ENCODE measurements at regions not wholly inside any gene's neighbourhood (a gene's known extent, or its start where the extent isn't known, plus 50 kb on each side); places are given as distances from the start of the nearest gene placed in this dataset.

- H3K36me3 ChIP-seq = no peaks in the 10 kb centered on the region
- DNase-seq = no peak
- H3K4me3 ChIP-seq = no peak overlapping the region
- no peak overlapping the region for H3K27ac ChIP-seq
- no peaks in the 10 kb centered on the region for H3K4me1 ChIP-seq
- TF ChIP-seq CTCF (IDR thresholded peaks at IDR 0.05) = no peak
- intact Hi-C loops (cut with DNase I) = no loop called here
- no peaks in the 10 kb centered on the region for H3K9me3 ChIP-seq
- H3K9ac ChIP-seq (ENCODE audit: low read depth in 2 of 2, low read length in 2 of 2) = no peak overlapping the region
- H3K27me3 ChIP-seq = no peaks in the 10 kb centered on the region
Measured at GRCh38 chr17:79458356-79458755, 152.5 kb downstream of the RBFOX3 start.

GRCh38 chr17:79457889-79458288, 153.0 kb downstream of the RBFOX3 start:
- Histone ChIP-seq H3K9me3 (no peaks in the 10 kb centered on the region), H3K27me3 (no peaks in the 10 kb centered on the region), H3K36me3 (no peaks in the 10 kb centered on the region), H3K9ac (ENCODE audit: low read depth in 2 of 2, low read length in 2 of 2) (no peak overlapping the region), H3K4me1 (no peaks in the 10 kb centered on the region), H3K4me3 (no peak overlapping the region), H3K27ac (no peak overlapping the region)
- TF ChIP-seq CTCF (IDR thresholded peaks at IDR 0.05) = no peak
- intact Hi-C loops (cut with DNase I) = no loop called here
- DNase-seq = no peak

- no peak overlapping the region for H3K9ac ChIP-seq (ENCODE audit: low read depth in 2 of 2, low read length in 2 of 2)
- TF ChIP-seq CTCF (IDR thresholded peaks at IDR 0.05) = no peak
- DNase-seq = no peak
- no peaks in the 10 kb centered on the region for H3K27me3 ChIP-seq
- H3K27ac ChIP-seq = no peak overlapping the region
- H3K4me1 ChIP-seq = no peaks in the 10 kb centered on the region
- no peaks in the 10 kb centered on the region for H3K9me3 ChIP-seq
- H3K4me3 ChIP-seq = no peak overlapping the region
- intact Hi-C loops (cut with DNase I) = no loop called here
- no peaks in the 10 kb centered on the region for H3K36me3 ChIP-seq
Measured at GRCh38 chr17:79457376-79457775, 153.5 kb downstream of the RBFOX3 start.

- Histone ChIP-seq H3K9me3 (no peaks in the 10 kb centered on the region), H3K27ac (no peak overlapping the region), H3K4me1 (no peaks in the 10 kb centered on the region), H3K27me3 (no peaks in the 10 kb centered on the region), H3K36me3 (no peaks in the 10 kb centered on the region), H3K9ac (ENCODE audit: low read depth in 2 of 2, low read length in 2 of 2) (no peak overlapping the region), H3K4me3 (no peak overlapping the region)
- intact Hi-C loops (cut with DNase I) = no loop called here
- TF ChIP-seq CTCF (IDR thresholded peaks at IDR 0.05) = no peak
- no peak for DNase-seq
Measured at GRCh38 chr17:79455636-79456035, 155.2 kb downstream of the RBFOX3 start.

GRCh38 chr17:79454826-79455225, 156.0 kb downstream of the RBFOX3 start:
- DNase-seq = no peak
- H3K27ac ChIP-seq = no peak overlapping the region
- intact Hi-C loops (cut with DNase I) = no loop called here
- no peaks in the 10 kb centered on the region for H3K36me3 ChIP-seq
- H3K27me3 ChIP-seq = no peaks in the 10 kb centered on the region
- no peak for TF ChIP-seq CTCF (IDR thresholded peaks at IDR 0.05)
- no peaks in the 10 kb centered on the region for H3K4me1 ChIP-seq
- no peak overlapping the region for H3K9ac ChIP-seq (ENCODE audit: low read depth in 2 of 2, low read length in 2 of 2)
- no peaks in the 10 kb centered on the region for H3K9me3 ChIP-seq
- no peak overlapping the region for H3K4me3 ChIP-seq

GRCh38 chr17:79453481-79453880, 157.4 kb downstream of the RBFOX3 start:
- TF ChIP-seq CTCF (IDR thresholded peaks at IDR 0.05) = no peak

More at GRCh38 chr17:79453481-79453880, 157.4 kb downstream of the RBFOX3 start:
- no peak for DNase-seq
- H3K9me3 ChIP-seq = no peaks in the 10 kb centered on the region
- intact Hi-C loops (cut with DNase I) = no loop called here
- no peaks in the 10 kb centered on the region for H3K27me3 ChIP-seq
- no peak overlapping the region for H3K4me3 ChIP-seq
- H3K4me1 ChIP-seq = no peaks in the 10 kb centered on the region
- no peaks in the 10 kb centered on the region for H3K36me3 ChIP-seq
- H3K9ac ChIP-seq (ENCODE audit: low read depth in 2 of 2, low read length in 2 of 2) = no peak overlapping the region
- no peak overlapping the region for H3K27ac ChIP-seq
